ENCODE measurements at regions not wholly inside any gene's neighbourhood (a gene's known extent, or its start where the extent isn't known, plus 50 kb on each side); places are given as distances from the start of the nearest gene placed in this dataset.

- ATAC-seq (peak; percentile 90), DNase-seq (ENCODE audit: low spot score) (peak; percentile 47)
- no peaks in the 10 kb centered on the region for H3K27me3 ChIP-seq (ENCODE audit: insufficient read depth)
- Mint-ChIP-seq H3K36me3 (ENCODE audit: low read depth) (no peaks in the 10 kb centered on the region), H3K4me1 (peaks cover 30% of the 10 kb centered on the region), H3K27ac (peak overlapping the region; percentile 76; the same call in 1 of the 2 replicates), H3K9me3 (no peaks in the 10 kb centered on the region), H3K27me3 (ENCODE audit: insufficient read depth, low read depth, poor library complexity) (peaks cover 2% of the 10 kb centered on the region), H3K4me3 (no peak overlapping the region)
- H4K20me1 ChIP-seq (replicated peaks; ENCODE audit: insufficient read depth) = no peaks in the 10 kb centered on the region
- peak overlapping the region; percentile 81; the same call in 1 of the 2 replicates for H2AFZ ChIP-seq
- H3K27ac ChIP-seq (ENCODE audit: low read depth) = 0 out of 2 replicates have a peak overlapping the region, but pooled peaks have one; percentile 24
- H3K79me2 ChIP-seq (replicated peaks; ENCODE audit: insufficient read depth) = no peaks in the 10 kb centered on the region
- no peak overlapping the region; the same call in 1 of the 2 replicates for H3K4me3 ChIP-seq
- no peaks in the 10 kb centered on the region for H3F3A ChIP-seq (replicated peaks; ENCODE audit: low read depth)
- peaks cover 40% of the 10 kb centered on the region for H3K4me1 ChIP-seq (ENCODE audit: insufficient read depth)
- no peak for TF ChIP-seq POLR2AphosphoS5 (IDR thresholded peaks at IDR 0.05; ENCODE audit: low read depth)
- TF ChIP-seq EZH2 (IDR thresholded peaks at IDR 0.05; ENCODE audit: low read depth, unreplicated experiment) = no peak
- TF ChIP-seq STAT1 (IDR thresholded peaks at IDR 0.05; ENCODE audit: unreplicated experiment) = no peak
- TF ChIP-seq REST (IDR thresholded peaks at IDR 0.05; ENCODE audit: unreplicated experiment) = no peak
- no peak for TF ChIP-seq NANOG (IDR thresholded peaks at IDR 0.05; ENCODE audit: borderline replicate concordance)
- TF ChIP-seq CTCF (conservative IDR thresholded peaks at IDR 0.05; ENCODE audit: low read depth in 2 of 2) = no peak
- TF ChIP-seq ETS1 (IDR thresholded peaks at IDR 0.05) = no peak
- no peak for TF ChIP-seq EZH2phosphoT487 (IDR thresholded peaks at IDR 0.05; ENCODE audit: unreplicated experiment)
- no peak for TF ChIP-seq JUNB (IDR thresholded peaks at IDR 0.05; ENCODE audit: unreplicated experiment)
- no peak for TF ChIP-seq ZNF462 (CRISPR knock-in tag; IDR thresholded peaks at IDR 0.05)
- no peak for TF ChIP-seq ZNF114 (CRISPR knock-in tag; IDR thresholded peaks at IDR 0.05)
- TF ChIP-seq ZNF331 (CRISPR knock-in tag; IDR thresholded peaks at IDR 0.05; ENCODE audit: low read depth) = no peak
- no peak for TF ChIP-seq CREB1 (CRISPR knock-in tag; IDR thresholded peaks at IDR 0.05; ENCODE audit: low read depth)
- H3K9me2 ChIP-seq (ENCODE audit: insufficient read depth) = no peaks in the 10 kb centered on the region
- H3K36me3 ChIP-seq (ENCODE audit: insufficient read depth) = no peaks in the 10 kb centered on the region
- H3K4me2 ChIP-seq = peak overlapping the region; percentile 58
Measured at GRCh38 chr4:20618731-20619130, 81.5 kb upstream of the PACRGL start.

Data from GM23338 (cell line).